ENCODE measurements at regions not wholly inside any gene's neighbourhood (a gene's known extent, or its start where the extent isn't known, plus 50 kb on each side); places are given as distances from the start of the nearest gene placed in this dataset.

DNA sequence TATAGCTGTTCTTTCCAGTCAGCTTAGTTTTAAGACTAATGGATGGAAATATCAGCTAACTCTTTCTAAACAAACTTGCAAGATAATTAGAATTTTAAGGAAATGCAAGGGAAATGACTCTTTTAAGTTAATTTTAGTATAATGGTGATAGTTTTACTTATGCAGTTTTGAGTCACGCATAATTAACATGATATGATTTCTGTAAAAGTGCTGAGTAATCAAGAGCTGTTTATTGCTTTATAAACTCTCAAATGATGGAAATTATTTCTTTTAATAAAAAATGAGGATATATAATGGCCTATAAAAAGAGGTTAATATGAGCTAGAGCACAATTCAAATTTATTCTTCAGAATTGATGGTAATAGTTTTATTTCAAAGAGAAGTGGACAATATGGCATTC is 385.9 kb downstream of the GLUD2 start:
- TF ChIP-seq EZH2 (IDR thresholded peaks at IDR 0.05; ENCODE audit: borderline replicate concordance, low read length), result no peak
- TF ChIP-seq, protein P1, sequence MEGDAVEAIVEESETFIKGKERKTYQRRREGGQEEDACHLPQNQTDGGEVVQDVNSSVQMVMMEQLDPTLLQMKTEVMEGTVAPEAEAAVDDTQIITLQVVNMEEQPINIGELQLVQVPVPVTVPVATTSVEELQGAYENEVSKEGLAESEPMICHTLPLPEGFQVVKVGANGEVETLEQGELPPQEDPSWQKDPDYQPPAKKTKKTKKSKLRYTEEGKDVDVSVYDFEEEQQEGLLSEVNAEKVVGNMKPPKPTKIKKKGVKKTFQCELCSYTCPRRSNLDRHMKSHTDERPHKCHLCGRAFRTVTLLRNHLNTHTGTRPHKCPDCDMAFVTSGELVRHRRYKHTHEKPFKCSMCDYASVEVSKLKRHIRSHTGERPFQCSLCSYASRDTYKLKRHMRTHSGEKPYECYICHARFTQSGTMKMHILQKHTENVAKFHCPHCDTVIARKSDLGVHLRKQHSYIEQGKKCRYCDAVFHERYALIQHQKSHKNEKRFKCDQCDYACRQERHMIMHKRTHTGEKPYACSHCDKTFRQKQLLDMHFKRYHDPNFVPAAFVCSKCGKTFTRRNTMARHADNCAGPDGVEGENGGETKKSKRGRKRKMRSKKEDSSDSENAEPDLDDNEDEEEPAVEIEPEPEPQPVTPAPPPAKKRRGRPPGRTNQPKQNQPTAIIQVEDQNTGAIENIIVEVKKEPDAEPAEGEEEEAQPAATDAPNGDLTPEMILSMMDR (conservative IDR thresholded peaks at IDR 0.05 in 1 of 2, IDR thresholded peaks at IDR 0.05 in 1 of 2; ENCODE audit: extremely low read depth in 1 of 2, insufficient read depth in 1 of 2, low read depth in 1 of 2, low read length in 2 of 2), result no peak

All from mammary epithelial cell (primary cell).